NCI-H2227 treated with DMSO at 0.1 percent for 48 hours (cell line): ENCODE measurements at regions not wholly inside any gene's neighbourhood (a gene's known extent, or its start where the extent isn't known, plus 50 kb on each side); places are given as distances from the start of the nearest gene placed in this dataset.

ENCODE experiments used
- DNase-seq: peaks from one replicate; lab custom pipeline; 2025; lab: John Stamatoyannopoulos, UW

- DNase-seq, result no peak
Observed at GRCh38 chr14:21734457-21735074, 60.9 kb upstream of the OR4E1 start.

- DNase-seq, result no peak
Observed at GRCh38 chr14:21729703-21730233, 56.1 kb upstream of the OR4E1 start.

- no peak for DNase-seq
Observed at GRCh38 chr14:21725250-21725649, 51.6 kb upstream of the OR4E1 start.

- no peak for DNase-seq
Observed at GRCh38 chr14:21724090-21724973, 50.7 kb upstream of the OR4E1 start.

- no peak for DNase-seq
Observed at GRCh38 chr14:21723431-21724045, 49.9 kb upstream of the OR4E1 start.
